Activated CD4-positive, CD25-positive, alpha-beta regulatory T cell (primary cell): ENCODE measurements at regions not wholly inside any gene's neighbourhood (a gene's known extent, or its start where the extent isn't known, plus 50 kb on each side); places are given as distances from the start of the nearest gene placed in this dataset.

ENCODE experiments used
- DNase-seq, 4 experiments: peaks; one replicate each; lab custom pipeline; 2025; lab: John Stamatoyannopoulos, UW

DNA sequence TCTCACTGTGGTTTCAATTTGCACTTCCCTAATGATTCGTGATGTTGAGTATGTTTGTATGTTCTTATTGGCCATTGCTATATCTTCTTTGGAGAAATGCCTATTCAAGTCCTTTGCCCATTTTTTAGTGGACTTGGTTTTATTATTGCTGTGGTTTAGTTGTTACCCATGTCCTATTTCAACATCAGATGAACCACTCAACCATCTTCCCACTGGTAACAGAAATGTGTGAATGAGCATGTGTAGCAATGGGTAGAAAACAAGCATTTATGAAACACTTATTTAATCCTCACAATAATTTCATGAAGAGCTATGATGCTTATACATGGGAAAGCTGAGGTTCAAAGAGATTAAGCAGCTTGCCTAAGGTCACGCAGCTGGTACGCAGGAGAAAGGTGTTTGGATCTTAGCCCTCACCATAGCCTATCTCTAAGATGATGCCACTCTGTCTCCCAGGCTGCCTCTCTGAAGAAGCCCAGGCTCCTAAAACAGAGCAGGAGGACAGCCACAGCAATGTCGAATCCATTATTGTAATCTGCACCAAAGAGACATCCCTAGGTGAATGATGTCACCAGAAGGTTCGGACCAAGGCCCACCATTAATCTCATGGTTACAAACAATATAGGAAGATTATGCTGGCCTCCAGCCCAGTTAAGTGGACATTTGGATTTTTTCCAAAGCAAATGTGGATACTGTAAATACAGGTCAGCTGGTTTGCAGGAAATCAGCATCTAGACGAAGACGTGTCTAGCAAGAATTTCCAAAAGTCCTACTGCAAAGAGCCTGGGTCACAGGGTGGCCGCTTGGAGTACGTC is 447.6 kb upstream of the ZMIZ1 start:
- DNase-seq, result no peak

DNA sequence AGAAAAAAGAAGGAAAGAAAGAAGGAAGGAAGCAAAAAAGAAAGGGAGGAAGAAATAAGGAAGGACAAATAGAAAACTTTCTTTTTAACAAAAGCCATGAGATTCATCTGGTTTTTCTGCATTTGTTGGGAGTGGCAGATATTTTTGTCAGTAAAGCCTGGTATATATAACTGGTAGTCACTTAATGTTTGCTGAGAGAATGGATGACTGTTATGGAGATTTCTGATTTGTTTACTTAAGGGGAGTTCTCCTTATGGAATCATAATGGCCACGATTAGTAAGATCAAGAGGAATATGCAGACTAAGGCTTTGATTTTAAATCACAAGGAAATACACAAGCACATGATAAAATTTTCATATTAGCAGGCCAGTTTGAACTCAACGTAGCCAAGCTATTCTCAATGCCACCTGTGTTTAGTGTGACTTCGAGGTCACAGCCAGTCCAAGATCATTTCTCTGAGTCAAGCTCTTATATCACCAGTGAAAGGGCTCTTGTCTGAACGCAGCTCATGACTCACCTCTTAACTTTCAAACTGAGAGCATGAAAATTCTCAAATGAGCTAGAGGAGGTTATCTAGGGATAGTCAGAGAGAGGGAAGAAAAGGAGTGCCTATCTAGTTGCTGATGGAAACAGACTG is 445.1 kb upstream of the ZMIZ1 start:
- no peak for DNase-seq

DNA sequence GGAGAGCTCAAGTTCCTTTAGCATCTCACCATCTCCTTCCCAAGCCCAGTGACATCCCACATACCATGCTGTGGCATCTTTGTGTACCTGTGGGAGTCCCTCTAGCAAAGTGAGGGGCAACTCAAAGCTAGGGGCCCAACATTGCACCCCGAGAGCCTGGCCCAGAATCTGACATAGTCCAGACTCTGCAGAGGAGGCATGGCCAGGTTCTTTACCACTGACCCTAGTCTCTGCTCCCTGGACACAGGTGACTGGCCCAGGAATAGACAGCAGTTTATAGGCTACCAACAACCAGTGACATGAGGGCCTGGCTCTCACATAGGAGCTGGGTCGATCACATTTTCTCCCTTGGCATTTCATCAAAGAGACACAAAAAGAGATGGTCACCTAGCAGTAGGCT is 444.0 kb upstream of the ZMIZ1 start:
- DNase-seq, result no peak

DNA sequence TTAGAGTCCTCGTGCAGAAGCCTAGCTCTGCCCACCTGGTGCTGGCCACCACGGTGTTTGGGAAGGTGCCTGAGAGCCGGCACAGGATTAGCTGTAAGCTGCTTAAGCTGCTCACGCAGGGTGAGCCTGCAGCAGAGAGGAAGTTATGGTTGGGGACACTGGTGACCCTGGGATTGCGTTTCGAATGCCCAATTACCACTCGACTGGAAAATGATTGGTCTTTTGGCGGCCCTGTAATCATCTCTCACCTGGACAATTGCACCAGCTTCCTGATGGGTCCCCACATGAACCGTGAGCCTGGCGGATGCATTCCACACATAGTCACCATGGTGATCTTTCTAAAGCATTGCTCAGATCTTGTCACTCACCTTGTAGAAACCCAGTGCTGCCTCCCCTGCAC is 442.3 kb upstream of the ZMIZ1 start:
- no peak for DNase-seq

DNA sequence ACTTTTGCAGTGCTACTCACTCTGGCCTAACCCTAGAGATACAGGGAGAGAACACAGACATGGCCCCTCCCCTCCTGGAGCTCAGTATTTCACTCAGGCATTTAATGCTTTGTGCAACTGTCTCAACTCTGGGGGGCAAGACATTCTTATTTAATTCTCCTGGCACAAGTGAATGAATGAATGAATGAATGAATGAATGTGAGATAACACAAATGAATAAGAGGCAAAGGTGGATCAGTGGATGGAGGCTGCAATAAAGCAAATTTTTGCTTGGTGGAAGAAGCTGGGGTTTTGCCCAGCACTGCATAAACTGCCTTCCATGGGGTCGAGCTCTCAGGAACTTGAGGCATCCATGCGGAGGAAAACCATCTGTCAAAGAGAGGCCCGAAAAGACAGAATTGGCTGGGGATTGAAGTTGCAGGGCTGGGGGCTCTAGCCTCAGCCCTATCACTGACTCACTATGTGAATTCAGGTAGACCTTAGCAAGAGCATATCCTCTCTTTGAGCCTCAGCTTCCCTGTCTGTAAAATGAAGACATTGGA is 441.4 kb upstream of the ZMIZ1 start:
- no peak for DNase-seq

DNA sequence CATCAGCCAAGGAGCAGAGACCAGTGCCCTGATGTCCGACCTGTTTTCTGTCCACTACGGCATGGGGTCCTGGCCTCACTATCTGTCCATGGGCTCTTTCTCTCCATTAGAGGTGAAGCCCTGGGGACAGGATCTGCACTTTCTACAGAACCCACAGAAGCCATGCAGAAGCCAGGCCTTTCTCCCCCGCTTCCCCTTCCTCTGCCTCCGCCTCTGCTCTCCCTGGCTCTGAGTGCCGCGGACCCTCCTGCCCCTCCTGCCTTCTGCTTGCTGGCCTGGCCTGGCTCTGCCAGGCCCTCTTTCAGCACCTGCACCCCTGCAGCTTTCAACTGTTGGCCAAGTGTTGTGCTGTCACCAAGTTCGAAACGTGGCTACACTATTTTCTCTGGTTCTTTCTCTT is 439.8 kb upstream of the ZMIZ1 start:
- no peak for DNase-seq

DNA sequence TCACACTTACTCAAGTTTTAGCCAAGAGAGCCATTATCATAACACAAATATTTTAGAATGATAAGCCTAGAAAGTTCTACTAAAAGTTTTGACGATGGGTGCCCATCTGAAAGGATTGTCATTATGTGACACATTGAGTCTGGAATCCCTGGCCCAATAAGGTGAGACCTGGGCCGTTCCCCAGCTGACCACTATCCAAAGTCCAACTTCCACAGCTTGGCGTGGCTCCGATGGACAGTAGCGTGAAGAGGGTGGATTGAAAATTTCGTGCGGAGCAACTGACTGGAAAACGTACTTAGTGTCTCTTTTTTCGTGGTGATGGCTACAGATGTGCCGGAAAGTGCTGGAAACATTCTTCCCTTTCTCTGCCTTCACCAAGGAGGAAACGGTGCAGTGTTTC is 439.0 kb upstream of the ZMIZ1 start:
- no peak for DNase-seq

DNA sequence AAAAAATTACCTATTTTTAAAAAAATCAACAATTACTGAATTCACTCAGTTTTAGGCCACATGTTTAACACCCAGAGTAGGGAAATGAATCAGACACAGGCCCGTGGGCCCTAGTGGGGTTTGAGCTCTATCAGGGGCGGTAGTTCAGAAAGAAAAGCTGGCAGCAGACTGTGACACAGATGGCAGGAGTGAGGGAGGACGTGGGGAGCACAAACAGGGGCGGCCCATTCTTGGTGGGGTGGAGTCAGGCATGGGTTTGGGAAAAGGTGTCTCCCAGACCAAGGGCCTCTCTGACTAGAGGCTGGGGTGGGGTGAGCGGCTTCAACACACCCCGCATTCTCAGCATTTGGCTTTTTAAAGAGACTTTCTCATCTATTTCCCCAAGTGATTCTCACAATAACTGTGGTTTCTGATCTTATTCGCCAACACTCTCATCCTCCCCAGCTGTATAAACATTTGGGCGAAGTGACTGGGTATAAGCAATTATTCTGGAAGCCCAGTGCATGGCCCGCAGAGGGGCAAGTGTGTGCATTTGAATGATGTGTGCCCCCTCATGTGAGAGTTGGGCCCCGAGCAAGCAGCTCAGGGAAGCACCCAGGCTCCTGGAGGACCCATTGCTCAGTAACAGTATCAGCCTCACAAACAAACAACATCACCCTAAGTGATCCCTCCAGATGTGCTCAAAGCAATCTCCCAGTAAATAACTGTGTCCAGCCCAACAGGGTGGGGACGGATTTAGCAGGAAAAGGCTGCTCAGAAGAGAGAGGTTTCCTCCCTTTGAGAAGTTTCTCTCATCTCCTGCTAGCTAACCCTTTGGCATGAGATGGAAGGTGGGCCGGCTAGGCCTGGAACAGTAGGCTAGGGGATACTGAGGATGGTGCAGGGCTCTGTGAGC is 437.6 kb upstream of the ZMIZ1 start:
- DNase-seq, result no peak

DNA sequence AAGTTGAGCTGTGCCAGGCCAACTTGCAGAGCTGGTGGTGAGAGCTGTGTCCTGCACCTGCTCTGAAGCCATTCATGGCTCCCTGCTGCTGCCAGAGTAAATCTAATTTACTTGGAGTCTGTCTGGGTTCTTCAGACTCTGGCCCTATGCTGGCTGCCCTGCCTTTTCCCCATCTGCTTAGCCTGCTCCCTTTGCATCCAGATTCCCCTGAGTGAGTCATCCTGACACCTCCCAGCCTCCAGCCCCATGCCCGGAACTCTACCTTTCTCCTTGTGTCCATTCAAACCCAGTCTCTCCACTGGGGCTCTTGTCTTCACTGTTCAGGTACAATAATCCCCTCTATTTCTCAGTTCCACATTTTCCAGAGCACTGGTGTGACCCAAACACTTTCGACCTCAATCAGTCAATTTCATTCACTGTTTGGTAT is 434.4 kb upstream of the ZMIZ1 start:
- DNase-seq, result no peak

DNA sequence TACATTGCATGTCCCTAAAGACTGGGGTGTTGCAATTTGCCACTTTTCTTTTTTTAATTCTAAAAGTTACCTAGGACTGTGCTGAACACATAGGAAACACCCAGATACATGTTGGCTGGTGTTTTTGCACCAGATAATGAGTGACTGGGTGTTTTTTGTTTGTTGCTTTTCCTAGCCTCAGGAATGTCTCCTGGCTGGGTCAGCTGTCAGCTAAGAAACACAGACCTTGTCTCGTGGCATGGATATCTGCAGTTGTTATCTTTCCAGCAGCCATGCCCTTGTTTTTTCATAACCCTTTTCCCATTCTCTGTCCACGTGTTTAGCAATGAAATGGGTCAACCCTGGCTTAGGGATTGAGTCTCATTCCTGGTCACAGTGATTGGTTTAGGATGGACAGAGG is 433.9 kb upstream of the ZMIZ1 start:
- DNase-seq, result no peak

DNA sequence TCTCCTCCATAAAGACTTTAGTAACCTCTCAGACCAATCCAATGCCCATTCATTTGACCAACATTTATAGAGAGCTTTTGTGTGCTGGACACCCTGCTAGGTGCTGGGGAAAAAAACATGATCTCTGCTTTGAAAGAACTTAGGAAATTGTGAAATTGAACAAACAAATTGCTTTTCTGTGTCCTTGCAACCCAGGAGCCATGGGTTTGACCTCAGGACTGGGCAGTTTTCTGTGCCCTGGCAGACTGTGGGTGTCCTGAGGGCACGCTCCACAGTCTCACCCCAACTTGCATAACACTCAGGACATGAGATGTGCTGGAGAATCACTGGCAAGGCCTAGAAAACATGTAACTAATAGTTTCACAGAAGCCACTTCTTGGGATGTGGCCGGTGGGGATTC is 429.1 kb upstream of the ZMIZ1 start:
- DNase-seq, result no peak

DNA sequence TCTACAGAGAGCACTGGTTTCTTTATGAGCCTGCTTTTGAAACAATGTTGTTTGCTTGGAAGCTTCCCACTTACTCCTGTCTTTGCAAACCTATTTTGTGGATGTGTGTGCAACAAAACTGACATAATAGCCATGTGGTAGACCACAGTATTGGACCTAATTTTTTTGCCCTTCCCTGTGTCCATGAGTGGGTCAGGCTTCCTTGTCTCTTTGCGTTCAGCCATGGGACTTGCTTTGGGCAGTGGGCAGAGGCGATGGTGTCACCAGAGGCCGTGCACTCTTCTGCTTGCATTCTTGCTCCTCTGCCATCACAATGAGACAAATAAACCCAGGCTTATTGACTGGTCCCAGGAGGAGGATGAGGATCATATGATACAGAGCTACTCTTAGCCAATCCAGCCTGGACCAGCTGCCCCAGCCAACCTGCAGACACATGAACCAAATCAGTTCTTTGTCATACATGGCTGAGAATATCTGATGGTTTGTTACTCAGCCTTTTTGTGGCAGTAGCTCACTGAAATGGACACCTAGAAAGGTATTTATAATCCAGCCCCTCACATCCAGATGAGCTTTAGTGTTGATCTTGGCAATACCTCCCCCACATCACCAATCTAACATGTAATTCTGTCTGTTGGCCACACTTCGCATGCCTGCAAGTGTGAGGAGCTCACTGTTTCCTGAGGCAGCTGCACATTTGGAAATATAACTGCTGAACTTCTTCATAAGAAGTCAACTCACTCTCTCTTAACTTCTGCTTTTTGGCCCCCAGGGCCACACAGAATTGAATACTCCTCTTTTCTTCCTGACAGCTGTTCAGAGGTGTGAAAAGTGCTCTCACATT is 427.8 kb upstream of the ZMIZ1 start:
- no peak for DNase-seq

DNA sequence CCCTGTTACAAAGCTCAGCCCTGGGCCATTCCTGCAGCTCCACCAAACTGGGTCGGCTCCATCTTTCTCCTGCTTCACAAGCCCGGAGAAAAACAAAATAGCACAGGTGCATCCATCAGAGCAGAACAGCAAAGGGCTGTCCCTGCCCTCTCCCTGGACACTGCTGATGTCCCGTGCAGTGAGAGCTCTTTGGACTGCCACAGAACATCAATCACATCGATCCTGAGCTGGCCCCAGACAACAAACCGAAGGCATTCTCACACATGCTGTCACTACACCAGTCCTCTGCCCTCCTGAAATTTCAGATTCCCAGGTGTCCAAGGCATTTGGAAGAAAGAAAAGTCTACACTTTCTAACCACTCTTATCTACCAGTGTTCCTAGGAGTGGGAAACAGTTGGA is 427.1 kb upstream of the ZMIZ1 start:
- no peak for DNase-seq

DNA sequence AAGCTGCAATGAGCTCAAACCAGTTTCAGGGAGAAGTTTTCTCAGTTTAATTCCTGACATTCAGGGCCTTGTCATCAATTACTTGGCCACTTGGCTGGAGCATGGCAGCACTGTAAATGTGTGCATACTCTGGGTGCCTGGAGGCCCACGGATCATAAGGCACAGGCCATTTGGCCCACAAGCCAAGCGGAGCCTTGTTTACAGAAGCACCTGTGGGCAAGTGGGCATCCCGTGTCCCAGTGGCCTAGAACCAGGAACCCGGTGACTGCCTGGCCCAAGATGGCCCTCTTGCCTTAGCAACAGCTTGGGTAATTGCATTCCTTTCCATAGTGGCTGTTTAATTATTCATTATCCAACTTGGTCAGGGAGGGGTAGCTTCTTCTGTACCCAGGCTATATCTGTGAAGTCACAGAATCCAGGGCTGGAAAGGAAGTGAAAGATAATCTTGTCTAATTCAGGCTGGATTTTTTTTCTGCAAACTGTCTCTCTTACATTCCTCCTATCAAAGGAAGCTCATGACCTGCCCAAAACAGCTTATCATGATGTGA is 426.4 kb upstream of the ZMIZ1 start:
- DNase-seq, result no peak

DNA sequence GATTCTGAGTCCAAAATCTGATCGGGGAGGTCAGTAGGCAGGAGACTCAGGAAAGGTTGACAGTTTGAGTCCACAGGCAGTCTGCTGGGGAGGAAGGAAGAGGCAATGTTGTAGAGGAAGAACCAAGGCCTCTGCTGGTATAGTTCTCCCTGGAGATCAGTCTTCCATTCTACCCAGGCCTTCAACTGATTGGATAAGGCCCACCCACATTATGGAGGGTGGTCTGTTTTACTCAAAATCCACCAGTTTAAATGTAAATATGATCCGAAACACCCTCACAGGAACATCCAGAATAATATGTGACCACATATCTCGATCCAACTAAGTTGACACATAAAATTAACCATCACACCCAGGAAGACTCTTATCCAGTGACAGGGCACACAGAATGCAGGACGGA is 425.3 kb upstream of the ZMIZ1 start:
- DNase-seq, result no peak

DNA sequence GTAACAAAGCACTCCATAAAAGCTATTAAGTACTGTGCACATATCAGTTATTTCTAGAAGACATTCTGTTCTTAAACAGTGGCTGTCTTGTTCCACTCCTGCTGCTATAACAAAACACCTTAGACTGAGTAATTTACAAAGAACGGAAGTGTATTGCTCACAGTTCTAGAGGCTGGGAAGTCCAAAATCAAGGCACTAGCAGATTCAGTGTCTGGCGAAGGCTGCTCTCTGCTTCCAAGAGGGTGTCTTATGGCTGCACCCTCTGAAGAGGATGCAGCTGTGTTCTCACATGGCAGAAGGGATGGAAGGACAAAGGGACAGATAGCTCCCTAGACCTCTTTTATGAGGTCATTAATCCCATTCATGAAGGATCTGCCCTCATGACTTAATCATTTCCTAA is 424.2 kb upstream of the ZMIZ1 start:
- DNase-seq, result no peak

DNA sequence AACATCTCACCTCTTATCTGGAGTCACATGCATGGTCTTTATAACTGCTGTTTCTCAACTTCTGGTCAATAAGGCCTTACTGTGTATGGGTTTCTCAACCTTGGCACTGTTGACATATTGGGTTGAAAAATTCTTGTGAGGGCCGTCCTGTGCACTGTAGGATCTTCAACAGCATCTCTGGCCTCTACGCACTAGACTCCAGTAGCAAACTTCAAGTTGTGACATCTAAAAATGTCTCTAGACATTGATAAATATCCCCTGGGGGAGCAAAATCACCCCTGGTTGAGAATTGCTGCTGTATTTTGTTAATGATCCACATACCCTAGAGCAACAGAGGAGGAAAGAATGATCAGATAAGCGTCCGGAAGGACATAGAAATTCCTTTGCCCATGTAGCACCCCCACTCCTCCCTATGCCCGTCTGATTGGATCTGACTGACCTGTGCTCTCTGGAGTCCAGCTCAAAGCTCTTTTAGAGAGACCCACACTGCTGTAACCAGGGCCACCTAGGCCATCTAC is 423.5 kb upstream of the ZMIZ1 start:
- no peak for DNase-seq

DNA sequence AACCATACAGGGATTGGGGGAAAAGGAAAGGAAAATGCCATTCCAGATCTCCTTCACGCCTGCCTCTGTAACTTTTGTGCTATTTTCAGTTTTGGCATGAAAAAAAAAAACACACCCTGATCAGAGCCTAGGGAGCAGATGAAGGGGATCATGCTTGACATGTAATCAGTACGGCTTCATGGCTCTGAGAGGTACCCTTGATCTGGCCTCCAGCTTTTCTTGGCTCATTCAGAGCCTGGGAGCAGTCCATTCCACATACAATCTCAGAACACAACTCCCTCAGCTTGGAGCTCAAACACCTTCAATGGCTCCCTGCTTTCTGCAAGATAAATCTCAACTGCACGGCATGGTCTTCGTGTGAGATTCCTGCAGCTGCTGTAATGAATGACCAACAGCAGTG is 422.8 kb upstream of the ZMIZ1 start:
- DNase-seq, result no peak

DNA sequence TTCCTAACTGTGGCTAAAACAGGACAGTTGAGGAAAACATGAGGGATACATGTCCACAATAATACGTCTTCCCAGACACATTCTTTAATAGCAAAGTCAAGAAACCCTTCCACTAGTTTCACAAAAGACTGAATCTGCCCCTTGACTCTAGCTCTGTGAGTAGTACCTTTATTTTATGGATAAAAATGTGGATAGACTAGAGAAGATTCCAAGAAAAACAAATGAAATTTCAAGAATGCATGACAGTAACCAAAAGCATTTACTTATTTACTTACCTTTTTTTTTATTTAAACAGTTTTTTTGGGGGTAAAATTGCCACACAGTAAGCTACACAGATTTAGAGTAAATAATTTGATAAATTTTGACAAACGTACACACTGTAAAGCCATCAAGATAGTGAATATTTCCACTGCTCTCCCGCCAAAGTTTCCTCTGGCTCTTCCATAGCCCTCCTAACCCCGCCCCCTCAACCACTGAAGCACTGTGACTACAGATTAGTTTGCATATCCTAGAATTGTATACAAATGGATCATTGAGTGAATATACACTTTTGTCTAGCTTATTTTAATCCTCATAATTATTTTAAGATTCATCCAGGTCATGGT is 420.4 kb upstream of the ZMIZ1 start:
- DNase-seq, result no peak

DNA sequence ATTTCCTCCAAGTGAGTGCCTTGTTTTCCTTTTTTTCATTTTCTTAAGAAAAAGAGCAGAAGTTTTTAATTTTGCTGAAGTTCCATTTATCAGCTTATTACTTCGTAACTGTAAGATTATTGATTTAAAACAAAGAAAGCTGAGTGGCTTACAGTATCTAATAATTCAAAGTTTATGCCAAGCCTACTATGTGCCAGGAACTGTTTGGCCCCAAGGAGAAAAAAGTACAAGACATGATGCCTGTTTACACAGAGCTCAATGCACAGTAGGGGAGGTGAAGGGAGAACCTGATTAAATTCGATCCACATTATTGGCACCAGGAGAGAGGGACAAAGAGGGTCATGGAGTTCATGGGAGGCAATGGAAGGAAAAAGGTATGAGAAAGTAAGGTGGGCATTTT is 419.3 kb upstream of the ZMIZ1 start:
- no peak for DNase-seq

DNA sequence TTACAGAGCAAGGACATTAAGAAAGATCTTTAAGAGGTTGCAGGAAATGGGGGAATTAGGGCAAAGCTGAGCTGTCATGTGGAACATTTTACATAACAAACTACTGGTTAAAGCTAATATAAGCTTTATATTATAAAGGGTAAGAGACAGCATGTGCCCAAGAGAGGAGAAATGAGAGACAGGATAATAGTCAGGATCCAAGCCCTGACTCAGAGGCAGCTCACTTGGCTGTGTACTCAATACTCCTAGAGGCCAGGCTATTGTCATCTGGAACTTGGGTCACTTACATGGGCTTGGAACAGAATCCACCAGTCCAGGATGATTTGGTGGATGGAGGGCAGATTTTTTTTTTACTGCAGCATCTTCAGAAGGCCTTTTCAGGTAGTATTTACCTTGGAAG is 418.6 kb upstream of the ZMIZ1 start:
- no peak for DNase-seq
